ENCODE measurements at regions not wholly inside any gene's neighbourhood (a gene's known extent, or its start where the extent isn't known, plus 50 kb on each side); places are given as distances from the start of the nearest gene placed in this dataset.
A peak's percentile ranks its signal among the peaks of the same experiment; 100 is the strongest.

DNA sequence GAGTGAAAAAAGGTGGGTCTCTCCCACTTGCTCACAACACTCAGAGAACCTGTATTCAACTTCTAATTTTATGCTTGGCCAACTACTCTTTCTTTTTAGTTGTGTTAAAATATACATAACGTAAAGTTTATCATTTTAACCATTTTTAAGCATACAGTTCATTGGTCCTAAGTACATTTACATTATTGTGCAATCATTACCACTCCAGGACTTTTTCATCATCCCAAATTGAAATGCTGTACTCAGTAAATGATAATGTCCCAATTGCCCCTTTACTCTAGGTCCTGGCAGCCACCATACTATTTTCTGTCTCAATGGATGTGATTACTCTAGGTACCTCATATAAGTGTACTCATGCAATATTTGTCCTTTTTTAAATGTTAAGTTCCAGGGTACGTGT, 212.3 kb upstream of the PLXNA2 start:
- Histone ChIP-seq H4K12ac (ENCODE audit: low read depth, low read length) (no peak overlapping the region), H3K18ac (ENCODE audit: low read length) (no peak overlapping the region), H3K9me3 (ENCODE audit: insufficient read depth, low read depth, low read length) (no peaks in the 10 kb centered on the region), H2AFZ (ENCODE audit: insufficient read depth, low read length, poor library complexity) (no peak overlapping the region), H3K4me3 (ENCODE audit: low read depth, low read length) (no peak overlapping the region), H3K4me1 (ENCODE audit: control insufficient read depth in 1 of 2, insufficient read depth in 2 of 2, low read length in 2 of 2) (no peaks in the 10 kb centered on the region), H2BK12ac (ENCODE audit: low read length) (no peak overlapping the region), H3K79me1 (ENCODE audit: low read length) (no peaks in the 10 kb centered on the region), H4K91ac (ENCODE audit: low read depth, low read length) (no peak overlapping the region), H3K4me2 (ENCODE audit: low read length) (no peak overlapping the region), H4K8ac (ENCODE audit: low read depth, low read length) (no peak overlapping the region), H3K27me3 (ENCODE audit: insufficient read depth, low read length) (no peaks in the 10 kb centered on the region), H3K9ac (ENCODE audit: low read length) (no peak overlapping the region), H3K36me3 (ENCODE audit: control insufficient read depth in 1 of 2, insufficient read depth in 2 of 2, low read length in 2 of 2) (no peaks in the 10 kb centered on the region), H2BK120ac (ENCODE audit: insufficient read depth, low read length, poor library complexity) (no peak overlapping the region), H2AK5ac (ENCODE audit: low read length) (no peak overlapping the region), H3K4ac (ENCODE audit: low read depth, low read length) (no peak overlapping the region), H3K27ac (ENCODE audit: low read depth, low read length) (no peak overlapping the region), H3K23ac (ENCODE audit: low read length) (no peak overlapping the region), H3K14ac (ENCODE audit: low read length) (no peak overlapping the region), H3K79me2 (ENCODE audit: control insufficient read depth, insufficient read depth, low read length, poor library complexity) (no peaks in the 10 kb centered on the region), H2BK5ac (ENCODE audit: low read depth, low read length, poor library complexity) (no peak overlapping the region)
- WGBS (ENCODE audit: extremely low coverage, insufficient coverage, insufficient read length): no CpG with 5 or more reads among the region's 2 CpGs
- no peak for DNase-seq

DNA sequence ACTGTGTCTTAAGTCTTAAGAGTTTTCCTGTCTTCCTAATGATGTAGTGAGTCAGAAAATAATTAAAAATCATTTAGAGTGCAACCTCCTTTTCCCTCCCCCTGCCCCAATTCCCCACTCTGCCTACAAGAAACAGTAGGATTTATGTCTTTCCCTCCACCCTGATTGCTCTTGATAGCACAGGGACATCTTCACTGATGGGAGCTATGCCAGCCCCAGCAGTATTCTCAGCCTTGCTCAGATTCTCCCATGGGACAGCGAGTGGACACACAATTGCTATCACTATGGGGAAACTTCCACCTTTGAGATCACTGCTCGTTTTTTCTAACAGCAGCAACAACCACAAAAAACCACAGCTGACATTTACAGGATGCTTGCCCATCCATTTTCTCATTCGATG, 216.6 kb upstream of the PLXNA2 start:
- no peak overlapping the region for H3K23ac ChIP-seq (ENCODE audit: low read length)
- H3K9me3 ChIP-seq (ENCODE audit: insufficient read depth, low read depth, low read length): no peaks in the 10 kb centered on the region
- no peak overlapping the region for H3K4me2 ChIP-seq (ENCODE audit: low read length)
- H2AK5ac ChIP-seq (ENCODE audit: low read length): no peak overlapping the region
- no peak overlapping the region for H4K91ac ChIP-seq (ENCODE audit: low read depth, low read length)
- H4K8ac ChIP-seq (ENCODE audit: low read depth, low read length): no peak overlapping the region
- H2BK12ac ChIP-seq (ENCODE audit: low read length): no peak overlapping the region
- no peak overlapping the region for H3K9ac ChIP-seq (ENCODE audit: low read length)
- peaks cover 3% of the 10 kb centered on the region for H3K27me3 ChIP-seq (ENCODE audit: insufficient read depth, low read length)
- H3K14ac ChIP-seq (ENCODE audit: low read length): no peak overlapping the region
- H3K4me1 ChIP-seq (ENCODE audit: control insufficient read depth in 1 of 2, insufficient read depth in 2 of 2, low read length in 2 of 2): no peaks in the 10 kb centered on the region
- no CpG with 5 or more reads among the region's 3 CpGs for WGBS (ENCODE audit: extremely low coverage, insufficient coverage, insufficient read length)
- H3K27ac ChIP-seq (ENCODE audit: low read depth, low read length): no peak overlapping the region
- DNase-seq: no peak
- H3K79me2 ChIP-seq (ENCODE audit: control insufficient read depth, insufficient read depth, low read length, poor library complexity): no peaks in the 10 kb centered on the region
- no peak overlapping the region for H4K12ac ChIP-seq (ENCODE audit: low read depth, low read length)
- H2BK120ac ChIP-seq (ENCODE audit: insufficient read depth, low read length, poor library complexity): no peak overlapping the region
- H2BK5ac ChIP-seq (ENCODE audit: low read depth, low read length, poor library complexity): no peak overlapping the region
- H3K4ac ChIP-seq (ENCODE audit: low read depth, low read length): no peak overlapping the region
- H3K36me3 ChIP-seq (ENCODE audit: control insufficient read depth in 1 of 2, insufficient read depth in 2 of 2, low read length in 2 of 2): no peaks in the 10 kb centered on the region
- no peak overlapping the region for H3K18ac ChIP-seq (ENCODE audit: low read length)
- H3K79me1 ChIP-seq (ENCODE audit: low read length): no peaks in the 10 kb centered on the region
- no peak overlapping the region for H3K4me3 ChIP-seq (ENCODE audit: low read depth, low read length)
- H2AFZ ChIP-seq (ENCODE audit: insufficient read depth, low read length, poor library complexity): no peak overlapping the region

DNA sequence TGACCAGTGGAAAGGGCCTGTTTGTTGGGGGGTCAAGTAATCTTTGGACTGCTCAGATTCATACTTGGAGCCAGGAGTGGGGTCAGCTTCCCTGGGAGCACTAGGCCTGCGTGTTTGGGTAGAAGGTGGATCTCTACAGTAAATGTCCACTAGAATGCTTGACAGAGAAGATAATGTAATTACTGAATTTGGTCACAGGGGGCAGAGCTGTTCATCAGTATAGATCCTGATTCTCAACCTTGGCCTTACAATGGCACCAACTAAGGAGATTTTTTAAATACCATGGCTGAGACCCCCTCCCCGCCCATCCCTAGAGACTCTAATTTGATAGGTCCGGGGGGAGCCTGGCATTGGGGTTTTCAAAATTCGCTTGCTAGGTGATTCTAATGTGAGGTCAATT, 217.5 kb upstream of the PLXNA2 start:
- H3K4me1 ChIP-seq (ENCODE audit: control insufficient read depth in 1 of 2, insufficient read depth in 2 of 2, low read length in 2 of 2): no peaks in the 10 kb centered on the region
- no peak overlapping the region for H2BK120ac ChIP-seq (ENCODE audit: insufficient read depth, low read length, poor library complexity)
- H3K9me3 ChIP-seq (ENCODE audit: insufficient read depth, low read depth, low read length): no peaks in the 10 kb centered on the region
- H3K4me2 ChIP-seq (ENCODE audit: low read length): no peak overlapping the region
- H2AFZ ChIP-seq (ENCODE audit: insufficient read depth, low read length, poor library complexity): no peak overlapping the region
- no peak overlapping the region for H3K4ac ChIP-seq (ENCODE audit: low read depth, low read length)
- no peaks in the 10 kb centered on the region for H3K79me2 ChIP-seq (ENCODE audit: control insufficient read depth, insufficient read depth, low read length, poor library complexity)
- H4K12ac ChIP-seq (ENCODE audit: low read depth, low read length): no peak overlapping the region
- H4K8ac ChIP-seq (ENCODE audit: low read depth, low read length): no peak overlapping the region
- no peak overlapping the region for H3K14ac ChIP-seq (ENCODE audit: low read length)
- H2BK12ac ChIP-seq (ENCODE audit: low read length): no peak overlapping the region
- no peak overlapping the region for H4K91ac ChIP-seq (ENCODE audit: low read depth, low read length)
- no peak overlapping the region for H2BK5ac ChIP-seq (ENCODE audit: low read depth, low read length, poor library complexity)
- no CpG with 5 or more reads among the region's 4 CpGs for WGBS (ENCODE audit: extremely low coverage, insufficient coverage, insufficient read length)
- no peak overlapping the region for H3K4me3 ChIP-seq (ENCODE audit: low read depth, low read length)
- H2AK5ac ChIP-seq (ENCODE audit: low read length): no peak overlapping the region
- no peak overlapping the region for H3K23ac ChIP-seq (ENCODE audit: low read length)
- no peak overlapping the region for H3K27ac ChIP-seq (ENCODE audit: low read depth, low read length)
- H3K27me3 ChIP-seq (ENCODE audit: insufficient read depth, low read length): peaks cover 3% of the 10 kb centered on the region
- no peaks in the 10 kb centered on the region for H3K36me3 ChIP-seq (ENCODE audit: control insufficient read depth in 1 of 2, insufficient read depth in 2 of 2, low read length in 2 of 2)
- no peak overlapping the region for H3K18ac ChIP-seq (ENCODE audit: low read length)
- H3K79me1 ChIP-seq (ENCODE audit: low read length): no peaks in the 10 kb centered on the region
- no peak overlapping the region for H3K9ac ChIP-seq (ENCODE audit: low read length)
- peak in 1 of 2 donors; percentile 11 for DNase-seq

DNA sequence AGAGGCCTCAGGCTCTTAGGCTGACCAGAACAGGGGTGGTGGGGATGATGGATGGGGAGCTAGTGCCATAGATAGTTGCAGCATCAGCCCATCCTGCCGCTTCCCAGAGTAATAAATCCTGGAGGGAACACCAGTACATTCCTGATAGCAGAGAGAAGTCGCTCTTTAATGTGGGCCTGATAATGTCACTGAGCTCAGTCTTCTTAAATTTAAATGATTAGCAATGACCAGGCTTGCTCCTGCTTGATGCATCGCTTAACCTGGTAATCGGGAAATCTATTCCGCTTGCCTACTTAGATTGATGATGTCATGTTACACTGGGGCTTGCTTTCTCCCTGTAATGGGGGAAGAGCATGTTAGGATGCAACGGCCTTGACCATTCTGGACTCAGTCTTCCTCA, 218.6 kb upstream of the PLXNA2 start:
- Histone ChIP-seq H3K36me3 (ENCODE audit: control insufficient read depth in 1 of 2, insufficient read depth in 2 of 2, low read length in 2 of 2) (no peaks in the 10 kb centered on the region), H3K79me2 (ENCODE audit: control insufficient read depth, insufficient read depth, low read length, poor library complexity) (no peaks in the 10 kb centered on the region), H2BK12ac (ENCODE audit: low read length) (no peak overlapping the region), H3K4ac (ENCODE audit: low read depth, low read length) (no peak overlapping the region), H3K27ac (ENCODE audit: low read depth, low read length) (no peak overlapping the region), H2BK120ac (ENCODE audit: insufficient read depth, low read length, poor library complexity) (no peak overlapping the region), H4K8ac (ENCODE audit: low read depth, low read length) (no peak overlapping the region), H3K27me3 (ENCODE audit: insufficient read depth, low read length) (peaks cover 3% of the 10 kb centered on the region), H3K14ac (ENCODE audit: low read length) (no peak overlapping the region), H3K23ac (ENCODE audit: low read length) (no peak overlapping the region), H4K91ac (ENCODE audit: low read depth, low read length) (no peak overlapping the region), H3K4me3 (ENCODE audit: low read depth, low read length) (no peak overlapping the region), H2AFZ (ENCODE audit: insufficient read depth, low read length, poor library complexity) (no peak overlapping the region), H2AK5ac (ENCODE audit: low read length) (no peak overlapping the region), H3K9me3 (ENCODE audit: insufficient read depth, low read depth, low read length) (no peaks in the 10 kb centered on the region), H3K4me2 (ENCODE audit: low read length) (no peak overlapping the region), H3K4me1 (ENCODE audit: control insufficient read depth in 1 of 2, insufficient read depth in 2 of 2, low read length in 2 of 2) (no peaks in the 10 kb centered on the region), H4K12ac (ENCODE audit: low read depth, low read length) (no peak overlapping the region), H2BK5ac (ENCODE audit: low read depth, low read length, poor library complexity) (no peak overlapping the region), H3K79me1 (ENCODE audit: low read length) (no peaks in the 10 kb centered on the region), H3K18ac (ENCODE audit: low read length) (no peak overlapping the region), H3K9ac (ENCODE audit: low read length) (no peak overlapping the region)
- no peak for DNase-seq
- WGBS (ENCODE audit: extremely low coverage, insufficient coverage, insufficient read length): no CpG with 5 or more reads among the region's 6 CpGs
